ENCODE measurements at regions not wholly inside any gene's neighbourhood (a gene's known extent, or its start where the extent isn't known, plus 50 kb on each side); places are given as distances from the start of the nearest gene placed in this dataset.

GRCh38 chr3:59660376-59660775 lies 610.6 kb upstream of the CFAP20DC start:
- no peak for TF ChIP-seq EZH2 (IDR thresholded peaks at IDR 0.05; ENCODE audit: borderline replicate concordance, insufficient read depth, low read length, poor library complexity, severe bottlenecking)
- TF ChIP-seq, protein P1, sequence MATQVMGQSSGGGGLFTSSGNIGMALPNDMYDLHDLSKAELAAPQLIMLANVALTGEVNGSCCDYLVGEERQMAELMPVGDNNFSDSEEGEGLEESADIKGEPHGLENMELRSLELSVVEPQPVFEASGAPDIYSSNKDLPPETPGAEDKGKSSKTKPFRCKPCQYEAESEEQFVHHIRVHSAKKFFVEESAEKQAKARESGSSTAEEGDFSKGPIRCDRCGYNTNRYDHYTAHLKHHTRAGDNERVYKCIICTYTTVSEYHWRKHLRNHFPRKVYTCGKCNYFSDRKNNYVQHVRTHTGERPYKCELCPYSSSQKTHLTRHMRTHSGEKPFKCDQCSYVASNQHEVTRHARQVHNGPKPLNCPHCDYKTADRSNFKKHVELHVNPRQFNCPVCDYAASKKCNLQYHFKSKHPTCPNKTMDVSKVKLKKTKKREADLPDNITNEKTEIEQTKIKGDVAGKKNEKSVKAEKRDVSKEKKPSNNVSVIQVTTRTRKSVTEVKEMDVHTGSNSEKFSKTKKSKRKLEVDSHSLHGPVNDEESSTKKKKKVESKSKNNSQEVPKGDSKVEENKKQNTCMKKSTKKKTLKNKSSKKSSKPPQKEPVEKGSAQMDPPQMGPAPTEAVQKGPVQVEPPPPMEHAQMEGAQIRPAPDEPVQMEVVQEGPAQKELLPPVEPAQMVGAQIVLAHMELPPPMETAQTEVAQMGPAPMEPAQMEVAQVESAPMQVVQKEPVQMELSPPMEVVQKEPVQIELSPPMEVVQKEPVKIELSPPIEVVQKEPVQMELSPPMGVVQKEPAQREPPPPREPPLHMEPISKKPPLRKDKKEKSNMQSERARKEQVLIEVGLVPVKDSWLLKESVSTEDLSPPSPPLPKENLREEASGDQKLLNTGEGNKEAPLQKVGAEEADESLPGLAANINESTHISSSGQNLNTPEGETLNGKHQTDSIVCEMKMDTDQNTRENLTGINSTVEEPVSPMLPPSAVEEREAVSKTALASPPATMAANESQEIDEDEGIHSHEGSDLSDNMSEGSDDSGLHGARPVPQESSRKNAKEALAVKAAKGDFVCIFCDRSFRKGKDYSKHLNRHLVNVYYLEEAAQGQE (IDR thresholded peaks at IDR 0.05; ENCODE audit: borderline replicate concordance), result no peak
- TF ChIP-seq POLR2AphosphoS5 (IDR thresholded peaks at IDR 0.05), result no peak
- no peak for TF ChIP-seq CTCF (IDR thresholded peaks at IDR 0.05; ENCODE audit: poor library complexity, severe bottlenecking)
- TF ChIP-seq EP300 (conservative IDR thresholded peaks at IDR 0.05; ENCODE audit: poor library complexity, severe bottlenecking), result no peak
- no peak for TF ChIP-seq RAD21 (conservative IDR thresholded peaks at IDR 0.05)

Measured in neural cell (in vitro differentiated cells).